ENCODE measurements at regions not wholly inside any gene's neighbourhood (a gene's known extent, or its start where the extent isn't known, plus 50 kb on each side); places are given as distances from the start of the nearest gene placed in this dataset.

- TF ChIP-seq USF2 (IDR thresholded peaks at IDR 0.05; ENCODE audit: borderline replicate concordance, low read depth, low read length) (no peak), TEAD4 (IDR thresholded peaks at IDR 0.05; ENCODE audit: borderline replicate concordance, insufficient read depth) (no peak), CTCF (IDR thresholded peaks at IDR 0.05) (no peak), EP300 (IDR thresholded peaks at IDR 0.05; ENCODE audit: borderline replicate concordance in 1 of 2, low read depth in 1 of 2, low read length in 1 of 2) (no peak), EZH2phosphoT487 (IDR thresholded peaks at IDR 0.05; ENCODE audit: borderline replicate concordance, low read depth) (no peak), TAF1 (IDR thresholded peaks at IDR 0.05; ENCODE audit: borderline replicate concordance, low read depth, low read length) (no peak), POLR2AphosphoS5 (IDR thresholded peaks at IDR 0.05; ENCODE audit: low read depth, low read length) (no peak), JUND (IDR thresholded peaks at IDR 0.05) (no peak), RCOR1 (IDR thresholded peaks at IDR 0.05; ENCODE audit: low read length) (no peak), MAX (IDR thresholded peaks at IDR 0.05; ENCODE audit: low read depth) (no peak)
Observed at GRCh38 chr2:140091926-140092325, 1311.7 kb upstream of the NXPH2 start.

All from SK-N-SH (cell line).